ENCODE measurements at regions not wholly inside any gene's neighbourhood (a gene's known extent, or its start where the extent isn't known, plus 50 kb on each side); places are given as distances from the start of the nearest gene placed in this dataset.

- ChIA-PET CTCF (no interaction called here), POLR2A (no interaction called here)
- Histone ChIP-seq H3K9me3 (ENCODE audit: control insufficient read depth, insufficient read depth, low read depth, low read length) (no peaks in the 10 kb centered on the region), H3K4me3 (ENCODE audit: low read depth in 2 of 2, low read length in 2 of 2) (no peak overlapping the region), H3K27ac (ENCODE audit: low read length) (no peak overlapping the region), H3K4me1 (ENCODE audit: control insufficient read depth, insufficient read depth, low read length) (no peaks in the 10 kb centered on the region), H3K27me3 (ENCODE audit: control insufficient read depth, insufficient read depth, low read length) (no peaks in the 10 kb centered on the region), H3K36me3 (ENCODE audit: control insufficient read depth, insufficient read depth, low read length) (no peaks in the 10 kb centered on the region)
- intact Hi-C loops (cut with micrococcal nuclease; ENCODE audit: unreplicated experiment) = no loop called here
- in situ Hi-C loops (cut with HindIII; ENCODE audit: low pct_unique_long_range_greater_than_20kb, low sequenced_read_pairs) = no loop called here
- DNase-seq (ENCODE audit: low read depth, low spot score) (no peak), ATAC-seq (no peak)
- TF ChIP-seq TCF7L2 (IDR thresholded peaks at IDR 0.05; ENCODE audit: low read depth, low read length) (no peak), CTCF (IDR thresholded peaks at IDR 0.05) (no peak), REST (IDR thresholded peaks at IDR 0.05; ENCODE audit: insufficient read depth in 1 of 2, low read depth in 2 of 2, low read length in 1 of 2) (no peak), SIN3A (IDR thresholded peaks at IDR 0.05; ENCODE audit: borderline replicate concordance, insufficient read depth, low read depth, low read length) (no peak), POLR2AphosphoS5 (IDR thresholded peaks at IDR 0.05; ENCODE audit: low read depth, low read length) (no peak)
- no TSS peak for BruUV-seq (replicated peaks)
Observed at GRCh38 chr2:139271149-139271548, 491.0 kb upstream of the NXPH2 start.

- TF ChIP-seq CTCF (IDR thresholded peaks at IDR 0.05) = no peak
- no peak for TF ChIP-seq POLR2AphosphoS5 (IDR thresholded peaks at IDR 0.05; ENCODE audit: low read depth, low read length)
- no peak for TF ChIP-seq SIN3A (IDR thresholded peaks at IDR 0.05; ENCODE audit: borderline replicate concordance, insufficient read depth, low read depth, low read length)
- no peak for TF ChIP-seq TCF7L2 (IDR thresholded peaks at IDR 0.05; ENCODE audit: low read depth, low read length)
- no peak for TF ChIP-seq REST (IDR thresholded peaks at IDR 0.05; ENCODE audit: insufficient read depth in 1 of 2, low read depth in 2 of 2, low read length in 1 of 2)
- DNase-seq (ENCODE audit: low read depth, low spot score) (no peak), ATAC-seq (no peak)
- CTCF ChIA-PET = no interaction called here
- Histone ChIP-seq H3K4me1 (ENCODE audit: control insufficient read depth, insufficient read depth, low read length) (no peaks in the 10 kb centered on the region), H3K36me3 (ENCODE audit: control insufficient read depth, insufficient read depth, low read length) (no peaks in the 10 kb centered on the region), H3K27me3 (ENCODE audit: control insufficient read depth, insufficient read depth, low read length) (no peaks in the 10 kb centered on the region), H3K9me3 (ENCODE audit: control insufficient read depth, insufficient read depth, low read depth, low read length) (no peaks in the 10 kb centered on the region), H3K27ac (ENCODE audit: low read length) (no peak overlapping the region), H3K4me3 (ENCODE audit: low read depth in 2 of 2, low read length in 2 of 2) (no peak overlapping the region)
- intact Hi-C loops (cut with micrococcal nuclease; ENCODE audit: unreplicated experiment) (no loop called here), in situ Hi-C loops (cut with HindIII; ENCODE audit: low pct_unique_long_range_greater_than_20kb, low sequenced_read_pairs) (no loop called here)
- POLR2A ChIA-PET = no interaction called here
- BruUV-seq (replicated peaks) = no TSS peak
Observed at GRCh38 chr2:139260052-139260430, 479.9 kb upstream of the NXPH2 start.
